Hippocampal formation (tissue), 2 donors: ENCODE measurements at regions not wholly inside any gene's neighbourhood (a gene's known extent, or its start where the extent isn't known, plus 50 kb on each side); places are given as distances from the start of the nearest gene placed in this dataset.

Experiments
- DNase-seq, 2 donors: peaks; one replicate each; lab custom pipeline; 2025; lab: John Stamatoyannopoulos, UW

GRCh38 chr4:136400829-136401228 lies 1131.5 kb downstream of the PCDH18 start:
- no peak for DNase-seq

- DNase-seq: no peak
These were observed 1137.0 kb downstream of the PCDH18 start for GRCh38 chr4:136395212-136395722.

- no peak for DNase-seq
These were observed 1139.7 kb downstream of the PCDH18 start for GRCh38 chr4:136392576-136392975.

GRCh38 chr4:136390824-136391223 lies 1141.5 kb downstream of the PCDH18 start:
- DNase-seq: no peak

GRCh38 chr4:136383082-136383481 lies 1149.2 kb downstream of the PCDH18 start:
- DNase-seq: no peak

- no peak for DNase-seq
These were observed 1161.1 kb downstream of the PCDH18 start for GRCh38 chr4:136371231-136371630.

- no peak for DNase-seq
These were observed 1163.2 kb downstream of the PCDH18 start for GRCh38 chr4:136369073-136369472.

- no peak for DNase-seq
These were observed 1174.7 kb downstream of the PCDH18 start for GRCh38 chr4:136357556-136357955.

- DNase-seq: no peak
These were observed 1176.3 kb downstream of the PCDH18 start for GRCh38 chr4:136355970-136356369.

- DNase-seq: no peak
These were observed 1189.0 kb downstream of the PCDH18 start for GRCh38 chr4:136343340-136343739.

- DNase-seq: no peak
These were observed 1189.6 kb downstream of the PCDH18 start for GRCh38 chr4:136342666-136343065.

GRCh38 chr4:136337216-136337615 lies 1195.1 kb downstream of the PCDH18 start:
- no peak for DNase-seq

GRCh38 chr4:136336479-136336878 lies 1195.8 kb downstream of the PCDH18 start:
- no peak for DNase-seq

GRCh38 chr4:136329042-136329662 lies 1203.1 kb downstream of the PCDH18 start:
- no peak for DNase-seq

GRCh38 chr4:136328131-136328530 lies 1204.2 kb downstream of the PCDH18 start:
- no peak for DNase-seq

GRCh38 chr4:136320465-136320813 lies 1211.9 kb downstream of the PCDH18 start:
- no peak for DNase-seq

GRCh38 chr4:136319789-136320464 lies 1212.4 kb downstream of the PCDH18 start:
- DNase-seq: no peak

- DNase-seq: no peak
These were observed 1215.3 kb downstream of the PCDH18 start for GRCh38 chr4:136316961-136317360.

- no peak for DNase-seq
These were observed 1217.6 kb downstream of the PCDH18 start for GRCh38 chr4:136314686-136315085.

GRCh38 chr4:136311774-136312173 lies 1220.5 kb downstream of the PCDH18 start:
- no peak for DNase-seq

- DNase-seq: no peak
These were observed 1224.5 kb downstream of the PCDH18 start for GRCh38 chr4:136307765-136308164.

- DNase-seq: no peak
These were observed 1225.9 kb downstream of the PCDH18 start for GRCh38 chr4:136306361-136306760.

- no peak for DNase-seq
These were observed 1229.7 kb downstream of the PCDH18 start for GRCh38 chr4:136302566-136302965.
